ENCODE measurements at regions not wholly inside any gene's neighbourhood (a gene's known extent, or its start where the extent isn't known, plus 50 kb on each side); places are given as distances from the start of the nearest gene placed in this dataset.

DNA sequence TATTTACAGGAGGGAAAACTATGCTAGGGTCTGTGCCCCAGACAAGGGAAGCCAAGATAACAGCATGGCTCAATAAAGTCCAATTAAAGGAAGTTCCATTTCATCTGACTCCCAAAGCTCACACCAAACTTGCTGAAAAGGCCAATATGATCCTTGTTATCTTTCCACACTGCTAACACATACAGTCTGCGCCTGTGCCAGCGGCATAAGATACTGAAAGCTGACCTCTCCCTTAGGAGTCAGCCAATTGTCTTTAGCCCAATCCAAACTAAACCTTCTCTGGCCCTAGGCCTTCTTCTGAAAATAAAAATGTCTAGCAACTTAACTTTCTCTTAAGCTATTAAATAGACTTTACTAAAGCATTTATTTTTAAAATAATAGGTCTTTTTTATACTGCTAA, 179.0 kb upstream of the PLD5 start (continued):
- TF ChIP-seq, protein P1, sequence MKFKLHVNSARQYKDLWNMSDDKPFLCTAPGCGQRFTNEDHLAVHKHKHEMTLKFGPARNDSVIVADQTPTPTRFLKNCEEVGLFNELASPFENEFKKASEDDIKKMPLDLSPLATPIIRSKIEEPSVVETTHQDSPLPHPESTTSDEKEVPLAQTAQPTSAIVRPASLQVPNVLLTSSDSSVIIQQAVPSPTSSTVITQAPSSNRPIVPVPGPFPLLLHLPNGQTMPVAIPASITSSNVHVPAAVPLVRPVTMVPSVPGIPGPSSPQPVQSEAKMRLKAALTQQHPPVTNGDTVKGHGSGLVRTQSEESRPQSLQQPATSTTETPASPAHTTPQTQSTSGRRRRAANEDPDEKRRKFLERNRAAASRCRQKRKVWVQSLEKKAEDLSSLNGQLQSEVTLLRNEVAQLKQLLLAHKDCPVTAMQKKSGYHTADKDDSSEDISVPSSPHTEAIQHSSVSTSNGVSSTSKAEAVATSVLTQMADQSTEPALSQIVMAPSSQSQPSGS (IDR thresholded peaks at IDR 0.05; ENCODE audit: low read length): no peak
- no peak for TF ChIP-seq POU2F2 (IDR thresholded peaks at IDR 0.05; ENCODE audit: borderline replicate concordance, low read depth, low read length)

DNA sequence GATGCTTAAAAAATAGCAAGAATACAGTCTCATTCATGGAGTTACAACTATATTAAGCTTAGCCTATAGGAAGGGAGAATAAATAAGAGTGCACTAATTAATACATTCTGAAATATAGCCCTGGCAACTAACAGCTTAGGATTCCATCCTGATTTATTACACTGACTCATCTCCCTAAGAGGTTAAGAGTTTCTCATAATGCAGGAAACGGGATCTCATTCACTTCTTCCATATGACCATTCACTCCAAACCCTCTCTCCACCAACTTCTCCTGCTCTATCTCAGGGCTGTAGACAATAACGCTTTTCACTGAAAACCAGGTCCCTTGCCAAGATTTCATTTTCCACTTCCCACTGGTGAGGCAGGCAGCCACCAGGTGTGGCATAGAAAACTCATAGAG, 168.5 kb upstream of the PLD5 start:
- Histone ChIP-seq H4K20me1 (ENCODE audit: control insufficient read depth, insufficient read depth) (no peaks in the 10 kb centered on the region), H2AFZ (ENCODE audit: control insufficient read depth, low read depth, low read length) (no peak overlapping the region), H3K79me2 (ENCODE audit: control insufficient read depth, insufficient read depth, low read length) (no peaks in the 10 kb centered on the region), H3K27me3 (replicated peaks in 1 of 2; ENCODE audit: control insufficient read depth in 2 of 2, insufficient read depth in 2 of 2, low read length in 1 of 2) (no peaks in the 10 kb centered on the region), H3K4me3 (no peak overlapping the region), H3K27ac (ENCODE audit: control insufficient read depth, insufficient read depth) (no peak overlapping the region), H3K4me1 (ENCODE audit: control insufficient read depth, insufficient read depth, low read length) (no peaks in the 10 kb centered on the region), H3K36me3 (ENCODE audit: control insufficient read depth in 2 of 2, insufficient read depth in 2 of 2, low read length in 1 of 2) (no peaks in the 10 kb centered on the region), H3K9ac (ENCODE audit: control insufficient read depth, insufficient read depth, low read length) (no peak overlapping the region), H3K9me3 (replicated peaks; ENCODE audit: control insufficient read depth, insufficient read depth, low read length) (no peaks in the 10 kb centered on the region), H3K4me2 (ENCODE audit: control insufficient read depth, insufficient read depth) (no peak overlapping the region)
- no peak for ATAC-seq
- intact Hi-C loops (cut with micrococcal nuclease; ENCODE audit: unreplicated experiment) (no loop called here), in situ Hi-C loops (cut with MboI) (no loop called here)
- CTCF ChIA-PET: interaction anchor here (0.8 kb wide), 1 partner anchor 18 kb away, joined by 3 read pairs; no protein-coding TSS in a partner anchor
- DNase-seq (ENCODE audit: low read depth, low spot score): no peak
- no peak for FAIRE-seq
- POLR2A ChIA-PET: no interaction called here
- BruUV-seq (replicated peaks): no TSS peak
- SMC1A ChIA-PET (ENCODE audit: uncharacterized antibody, unreplicated experiment): interaction anchor here (0.9 to 1.1 kb wide), 2 partner anchors 9 to 105 kb away, joined by 3 read pairs; no protein-coding TSS in a partner anchor
- RAD21 ChIA-PET (ENCODE audit: unreplicated experiment): interaction anchor here (0.6 kb wide), 1 partner anchor 119 kb away, joined by 3 read pairs; no protein-coding TSS in a partner anchor
- 13% methylated on average over 2 of the region's 2 CpGs for WGBS (ENCODE audit: insufficient coverage, insufficient replicate concordance, low lambda C conversion rate, missing lambda C conversion rate)
- TF ChIP-seq RAD51 (IDR thresholded peaks at IDR 0.05) (no peak), ATF7 (IDR thresholded peaks at IDR 0.05; ENCODE audit: low read depth) (no peak), GABPA (IDR thresholded peaks at IDR 0.05; ENCODE audit: low read depth) (no peak), SMARCA5 (IDR thresholded peaks at IDR 0.05) (no peak), MXI1 (IDR thresholded peaks at IDR 0.05; ENCODE audit: low read depth, low read length) (no peak)
- TF ChIP-seq, protein P2, sequence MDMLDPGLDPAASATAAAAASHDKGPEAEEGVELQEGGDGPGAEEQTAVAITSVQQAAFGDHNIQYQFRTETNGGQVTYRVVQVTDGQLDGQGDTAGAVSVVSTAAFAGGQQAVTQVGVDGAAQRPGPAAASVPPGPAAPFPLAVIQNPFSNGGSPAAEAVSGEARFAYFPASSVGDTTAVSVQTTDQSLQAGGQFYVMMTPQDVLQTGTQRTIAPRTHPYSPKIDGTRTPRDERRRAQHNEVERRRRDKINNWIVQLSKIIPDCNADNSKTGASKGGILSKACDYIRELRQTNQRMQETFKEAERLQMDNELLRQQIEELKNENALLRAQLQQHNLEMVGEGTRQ (IDR thresholded peaks at IDR 0.05; ENCODE audit: borderline replicate concordance, low read depth, low read length): no peak
- TF ChIP-seq, protein P3, sequence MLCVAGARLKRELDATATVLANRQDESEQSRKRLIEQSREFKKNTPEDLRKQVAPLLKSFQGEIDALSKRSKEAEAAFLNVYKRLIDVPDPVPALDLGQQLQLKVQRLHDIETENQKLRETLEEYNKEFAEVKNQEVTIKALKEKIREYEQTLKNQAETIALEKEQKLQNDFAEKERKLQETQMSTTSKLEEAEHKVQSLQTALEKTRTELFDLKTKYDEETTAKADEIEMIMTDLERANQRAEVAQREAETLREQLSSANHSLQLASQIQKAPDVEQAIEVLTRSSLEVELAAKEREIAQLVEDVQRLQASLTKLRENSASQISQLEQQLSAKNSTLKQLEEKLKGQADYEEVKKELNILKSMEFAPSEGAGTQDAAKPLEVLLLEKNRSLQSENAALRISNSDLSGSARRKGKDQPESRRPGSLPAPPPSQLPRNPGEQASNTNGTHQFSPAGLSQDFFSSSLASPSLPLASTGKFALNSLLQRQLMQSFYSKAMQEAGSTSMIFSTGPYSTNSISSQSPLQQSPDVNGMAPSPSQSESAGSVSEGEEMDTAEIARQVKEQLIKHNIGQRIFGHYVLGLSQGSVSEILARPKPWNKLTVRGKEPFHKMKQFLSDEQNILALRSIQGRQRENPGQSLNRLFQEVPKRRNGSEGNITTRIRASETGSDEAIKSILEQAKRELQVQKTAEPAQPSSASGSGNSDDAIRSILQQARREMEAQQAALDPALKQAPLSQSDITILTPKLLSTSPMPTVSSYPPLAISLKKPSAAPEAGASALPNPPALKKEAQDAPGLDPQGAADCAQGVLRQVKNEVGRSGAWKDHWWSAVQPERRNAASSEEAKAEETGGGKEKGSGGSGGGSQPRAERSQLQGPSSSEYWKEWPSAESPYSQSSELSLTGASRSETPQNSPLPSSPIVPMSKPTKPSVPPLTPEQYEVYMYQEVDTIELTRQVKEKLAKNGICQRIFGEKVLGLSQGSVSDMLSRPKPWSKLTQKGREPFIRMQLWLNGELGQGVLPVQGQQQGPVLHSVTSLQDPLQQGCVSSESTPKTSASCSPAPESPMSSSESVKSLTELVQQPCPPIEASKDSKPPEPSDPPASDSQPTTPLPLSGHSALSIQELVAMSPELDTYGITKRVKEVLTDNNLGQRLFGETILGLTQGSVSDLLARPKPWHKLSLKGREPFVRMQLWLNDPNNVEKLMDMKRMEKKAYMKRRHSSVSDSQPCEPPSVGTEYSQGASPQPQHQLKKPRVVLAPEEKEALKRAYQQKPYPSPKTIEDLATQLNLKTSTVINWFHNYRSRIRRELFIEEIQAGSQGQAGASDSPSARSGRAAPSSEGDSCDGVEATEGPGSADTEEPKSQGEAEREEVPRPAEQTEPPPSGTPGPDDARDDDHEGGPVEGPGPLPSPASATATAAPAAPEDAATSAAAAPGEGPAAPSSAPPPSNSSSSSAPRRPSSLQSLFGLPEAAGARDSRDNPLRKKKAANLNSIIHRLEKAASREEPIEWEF (IDR thresholded peaks at IDR 0.05; ENCODE audit: insufficient replicate concordance, low read depth, low read length): no peak
- TF ChIP-seq, protein P4, sequence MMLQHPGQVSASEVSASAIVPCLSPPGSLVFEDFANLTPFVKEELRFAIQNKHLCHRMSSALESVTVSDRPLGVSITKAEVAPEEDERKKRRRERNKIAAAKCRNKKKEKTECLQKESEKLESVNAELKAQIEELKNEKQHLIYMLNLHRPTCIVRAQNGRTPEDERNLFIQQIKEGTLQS (IDR thresholded peaks at IDR 0.05; ENCODE audit: borderline replicate concordance, extremely low read depth, low read depth, low read length): no peak
- TF ChIP-seq, protein P5, sequence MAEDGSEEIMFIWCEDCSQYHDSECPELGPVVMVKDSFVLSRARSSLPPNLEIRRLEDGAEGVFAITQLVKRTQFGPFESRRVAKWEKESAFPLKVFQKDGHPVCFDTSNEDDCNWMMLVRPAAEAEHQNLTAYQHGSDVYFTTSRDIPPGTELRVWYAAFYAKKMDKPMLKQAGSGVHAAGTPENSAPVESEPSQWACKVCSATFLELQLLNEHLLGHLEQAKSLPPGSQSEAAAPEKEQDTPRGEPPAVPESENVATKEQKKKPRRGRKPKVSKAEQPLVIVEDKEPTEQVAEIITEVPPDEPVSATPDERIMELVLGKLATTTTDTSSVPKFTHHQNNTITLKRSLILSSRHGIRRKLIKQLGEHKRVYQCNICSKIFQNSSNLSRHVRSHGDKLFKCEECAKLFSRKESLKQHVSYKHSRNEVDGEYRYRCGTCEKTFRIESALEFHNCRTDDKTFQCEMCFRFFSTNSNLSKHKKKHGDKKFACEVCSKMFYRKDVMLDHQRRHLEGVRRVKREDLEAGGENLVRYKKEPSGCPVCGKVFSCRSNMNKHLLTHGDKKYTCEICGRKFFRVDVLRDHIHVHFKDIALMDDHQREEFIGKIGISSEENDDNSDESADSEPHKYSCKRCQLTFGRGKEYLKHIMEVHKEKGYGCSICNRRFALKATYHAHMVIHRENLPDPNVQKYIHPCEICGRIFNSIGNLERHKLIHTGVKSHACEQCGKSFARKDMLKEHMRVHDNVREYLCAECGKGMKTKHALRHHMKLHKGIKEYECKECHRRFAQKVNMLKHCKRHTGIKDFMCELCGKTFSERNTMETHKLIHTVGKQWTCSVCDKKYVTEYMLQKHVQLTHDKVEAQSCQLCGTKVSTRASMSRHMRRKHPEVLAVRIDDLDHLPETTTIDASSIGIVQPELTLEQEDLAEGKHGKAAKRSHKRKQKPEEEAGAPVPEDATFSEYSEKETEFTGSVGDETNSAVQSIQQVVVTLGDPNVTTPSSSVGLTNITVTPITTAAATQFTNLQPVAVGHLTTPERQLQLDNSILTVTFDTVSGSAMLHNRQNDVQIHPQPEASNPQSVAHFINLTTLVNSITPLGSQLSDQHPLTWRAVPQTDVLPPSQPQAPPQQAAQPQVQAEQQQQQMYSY (CRISPR knock-in tag; IDR thresholded peaks at IDR 0.05): no peak

Data from GM12878 (cell line).